H9 (cell line): ENCODE measurements at regions not wholly inside any gene's neighbourhood (a gene's known extent, or its start where the extent isn't known, plus 50 kb on each side); places are given as distances from the start of the nearest gene placed in this dataset.

Source experiments
- DNase-seq: peaks from one replicate; pipeline ENCODE4 v3.0.0-alpha.2; 2017
- H2AFZ ChIP-seq: one replicate; pipeline ENCODE4 v1.6.1; 2013; ENCODE audit warnings: mild to moderate bottlenecking, low read length, control low read depth, moderate library complexity
- H2AK5ac ChIP-seq: 2 replicates; pipeline ENCODE4 v1.6.1; 2013; ENCODE audit warnings: low read length, control low read depth, mixed read lengths; ENCODE audit not compliant: insufficient read length
- H2BK120ac ChIP-seq: one replicate; pipeline ENCODE4 v1.6.1; 2013; ENCODE audit warnings: low read depth, mild to moderate bottlenecking, low read length, control low read depth, inconsistent platforms; ENCODE audit not compliant: poor library complexity, severe bottlenecking
- H2BK12ac ChIP-seq: 2 replicates; pipeline ENCODE4 v1.6.1; 2013; ENCODE audit warnings: low read length, control low read depth, mixed read lengths, low read depth; ENCODE audit not compliant: insufficient read length
- H2BK15ac ChIP-seq: 2 replicates; pipeline ENCODE4 v1.6.1; 2013; ENCODE audit warnings: low read depth, low read length, control low read depth
- H2BK20ac ChIP-seq: one replicate; pipeline ENCODE4 v1.6.1; 2013; ENCODE audit warnings: low read depth, mild to moderate bottlenecking, low read length, control low read depth, inconsistent platforms; ENCODE audit not compliant: poor library complexity, severe bottlenecking
- H2BK5ac ChIP-seq: 2 replicates; pipeline ENCODE4 v1.6.1; 2013; ENCODE audit warnings: low read length, control low read depth, mixed read lengths; ENCODE audit not compliant: insufficient read length
- H3K14ac ChIP-seq: 2 replicates; pipeline ENCODE4 v1.6.1; 2013; ENCODE audit warnings: low read length, control low read depth; ENCODE audit not compliant: insufficient read depth
- H3K18ac ChIP-seq: 2 replicates; pipeline ENCODE4 v1.6.1; 2013; ENCODE audit warnings: low read depth, mild to moderate bottlenecking, mixed read lengths, low read length, control low read depth; ENCODE audit not compliant: insufficient read length
- H3K23ac ChIP-seq: 2 replicates; pipeline ENCODE4 v1.6.1; 2013; ENCODE audit warnings: low read length, control low read depth, mixed read lengths, low read depth; ENCODE audit not compliant: insufficient read length
- H3K23me2 ChIP-seq: 2 replicates; pipeline ENCODE4 v1.6.1; 2013; ENCODE audit warnings: low read depth, mild to moderate bottlenecking, mixed read lengths, low read length, control low read depth; ENCODE audit not compliant: insufficient read length, poor library complexity, severe bottlenecking
- H3K27ac ChIP-seq: 2 replicates; pipeline ENCODE4 v1.5.1; 2013; ENCODE audit warnings: low read length, control low read depth, mixed read lengths, low read depth; ENCODE audit not compliant: insufficient read length
- H3K27me3 ChIP-seq: 2 replicates; pipeline ENCODE4 v1.6.1; 2013; ENCODE audit warnings: low read length, control low read depth, inconsistent platforms; ENCODE audit not compliant: insufficient read depth
- H3K4ac ChIP-seq: 2 replicates; pipeline ENCODE4 v1.6.1; 2013; ENCODE audit warnings: low read depth, mild to moderate bottlenecking, control low read depth, inconsistent platforms, low read length, moderate library complexity
- H3K4me1 ChIP-seq: 2 replicates; pipeline ENCODE4 v1.6.1; 2013; ENCODE audit warnings: low read length, control low read depth, inconsistent platforms; ENCODE audit not compliant: insufficient read depth
- H3K4me2 ChIP-seq: 2 replicates; pipeline ENCODE4 v1.6.1; 2013; ENCODE audit warnings: low read length, control low read depth, mixed read lengths; ENCODE audit not compliant: insufficient read length, insufficient read depth
- H3K56ac ChIP-seq: 2 replicates; pipeline ENCODE4 v1.6.1; 2013; ENCODE audit warnings: low read depth, mild to moderate bottlenecking, mixed read lengths, low read length, control low read depth; ENCODE audit not compliant: insufficient read length
- H3K79me1 ChIP-seq: 2 replicates; pipeline ENCODE4 v1.6.1; 2013; ENCODE audit warnings: low read depth, mild to moderate bottlenecking, moderate library complexity, low read length, control low read depth, inconsistent platforms; ENCODE audit not compliant: insufficient read depth, poor library complexity, severe bottlenecking
- H3K79me2 ChIP-seq: 2 replicates; pipeline ENCODE4 v1.6.1; 2013; ENCODE audit warnings: low read length, control low read depth, inconsistent platforms; ENCODE audit not compliant: insufficient read depth
- H3K9ac ChIP-seq: 2 replicates; pipeline ENCODE4 v1.6.1; 2013; ENCODE audit warnings: low read length, control low read depth, mixed read lengths; ENCODE audit not compliant: insufficient read length; ENCODE audit errors: extremely low read depth
- H3K9me3 ChIP-seq: one replicate; pipeline ENCODE4 v1.6.1; 2013; ENCODE audit warnings: low read depth, low read length, inconsistent platforms; ENCODE audit not compliant: control insufficient read depth
- H3T11ph ChIP-seq: one replicate; pipeline ENCODE4 v1.6.1; 2013; ENCODE audit warnings: mild to moderate bottlenecking, low read length, control low read depth, inconsistent platforms
- H4K20me1 ChIP-seq: one replicate; pipeline ENCODE4 v1.6.1; 2013; ENCODE audit not compliant: control insufficient read depth, insufficient read length, insufficient read depth
- H4K5ac ChIP-seq: 2 replicates; pipeline ENCODE4 v1.6.1; 2013; ENCODE audit warnings: low read depth, mild to moderate bottlenecking, mixed read lengths, low read length, control low read depth; ENCODE audit not compliant: insufficient read length
- H4K8ac ChIP-seq: replicated peaks from 2 replicates; pipeline ENCODE4 v1.6.1; 2013; ENCODE audit warnings: low read length, control low read depth, mixed read lengths, low read depth; ENCODE audit not compliant: insufficient read length
- H4K91ac ChIP-seq: 2 replicates; pipeline ENCODE4 v1.6.1; 2013; ENCODE audit warnings: low read depth, mild to moderate bottlenecking, moderate library complexity, mixed read lengths, low read length, control low read depth; ENCODE audit not compliant: insufficient read length
- H3K27ac Mint-ChIP-seq, 3 experiments: 2 replicates in 2 of 3; 3 replicates in 1 of 3; pipeline ENCODE4 v1.8.0; 2020 to 2021; ENCODE audit warnings: mixed read lengths in 3 of 3, mild to moderate bottlenecking in 1 of 3, moderate library complexity in 1 of 3
- H3K27me3 Mint-ChIP-seq: 2 replicates; pipeline ENCODE4 v1.8.0; 2021; ENCODE audit warnings: low read depth, mild to moderate bottlenecking, moderate library complexity, mixed read lengths
- H3K36me3 Mint-ChIP-seq, 3 experiments: 2 replicates in 2 of 3; 3 replicates in 1 of 3; pipeline ENCODE4 v1.8.0; 2020 to 2021; ENCODE audit warnings: low read depth in 3 of 3, mixed read lengths in 3 of 3; ENCODE audit not compliant: insufficient read depth in 1 of 3
- H3K4me1 Mint-ChIP-seq, 2 experiments: 2 replicates each; pipeline ENCODE4 v1.8.0; 2020; ENCODE audit warnings: mixed read lengths in 2 of 2
- H3K4me3 Mint-ChIP-seq, 2 experiments: 2 replicates in 1 of 2; 3 replicates in 1 of 2; pipeline ENCODE4 v1.8.0; 2020 to 2021; ENCODE audit warnings: mild to moderate bottlenecking in 2 of 2, mixed read lengths in 2 of 2, moderate library complexity in 1 of 2
- H3K9me3 Mint-ChIP-seq, 2 experiments: 2 replicates in 1 of 2; 3 replicates in 1 of 2; pipeline ENCODE4 v1.8.0; 2020; ENCODE audit warnings: mild to moderate bottlenecking in 2 of 2, mixed read lengths in 2 of 2, moderate library complexity in 1 of 2
- WGBS: extraction: QIAGEN DNeasy Blood & Tissue Kit; methylation state at CpG from one replicate; pipeline ENCODE4 v1.1.7; 2013; ENCODE audit warnings: missing lambda C conversion rate, low lambda C conversion rate, mixed read lengths; ENCODE audit not compliant: insufficient read length; ENCODE audit errors: extremely low coverage; 5-methylcytosine and 5-hydroxymethylcytosine counted together
- TF ChIP-seq, protein P1 (sequence below): fragments of 200-600 bp; sonication (generic); conservative IDR thresholded peaks from 3 replicates; pipeline ENCODE4 v1.8.0; 2021; ENCODE audit warnings: antibody characterized with exemption, mild to moderate bottlenecking

DNA sequence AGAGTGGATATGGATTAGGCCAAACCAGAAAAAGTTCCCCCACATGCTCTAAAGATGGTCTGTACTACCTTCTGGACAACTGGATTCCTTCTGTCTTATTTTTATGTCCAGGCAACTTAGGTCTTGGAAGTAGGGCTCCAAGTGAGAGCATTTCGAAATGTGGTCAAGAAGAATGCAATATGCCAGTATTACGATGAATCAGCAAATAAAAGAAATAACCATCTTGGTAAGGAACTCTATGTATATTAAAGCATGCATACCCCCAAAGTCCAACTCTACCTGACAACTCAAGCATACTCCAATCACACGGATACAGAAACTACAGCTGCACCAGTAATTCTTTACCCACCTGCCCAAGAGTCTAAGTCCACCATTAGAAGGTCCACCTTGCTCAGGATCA lies 234.5 kb downstream of the HNRNPD start:
- no peak overlapping the region for H3K4ac ChIP-seq
- Mint-ChIP-seq H3K27ac (no peak overlapping the region), H3K4me3 (no peak overlapping the region), H3K9me3 (no peaks in the 10 kb centered on the region), H3K4me1 (peaks cover 5 to 6% of the 10 kb centered on the region in 2 experiments; a peak in 3 of 4 replicates), H3K36me3 (no peaks in the 10 kb centered on the region), H3K27me3 (peaks cover 41% of the 10 kb centered on the region)
- no peak overlapping the region for H2BK120ac ChIP-seq
- H2AFZ ChIP-seq: no peak overlapping the region
- H3K79me2 ChIP-seq: no peaks in the 10 kb centered on the region
- no peak overlapping the region for H3K56ac ChIP-seq
- no peaks in the 10 kb centered on the region for H3K23me2 ChIP-seq
- no peaks in the 10 kb centered on the region for H3K9me3 ChIP-seq
- DNase-seq: no peak
- no peak overlapping the region for H2BK15ac ChIP-seq
- H3K4me2 ChIP-seq: no peak overlapping the region
- TF ChIP-seq, protein P1, sequence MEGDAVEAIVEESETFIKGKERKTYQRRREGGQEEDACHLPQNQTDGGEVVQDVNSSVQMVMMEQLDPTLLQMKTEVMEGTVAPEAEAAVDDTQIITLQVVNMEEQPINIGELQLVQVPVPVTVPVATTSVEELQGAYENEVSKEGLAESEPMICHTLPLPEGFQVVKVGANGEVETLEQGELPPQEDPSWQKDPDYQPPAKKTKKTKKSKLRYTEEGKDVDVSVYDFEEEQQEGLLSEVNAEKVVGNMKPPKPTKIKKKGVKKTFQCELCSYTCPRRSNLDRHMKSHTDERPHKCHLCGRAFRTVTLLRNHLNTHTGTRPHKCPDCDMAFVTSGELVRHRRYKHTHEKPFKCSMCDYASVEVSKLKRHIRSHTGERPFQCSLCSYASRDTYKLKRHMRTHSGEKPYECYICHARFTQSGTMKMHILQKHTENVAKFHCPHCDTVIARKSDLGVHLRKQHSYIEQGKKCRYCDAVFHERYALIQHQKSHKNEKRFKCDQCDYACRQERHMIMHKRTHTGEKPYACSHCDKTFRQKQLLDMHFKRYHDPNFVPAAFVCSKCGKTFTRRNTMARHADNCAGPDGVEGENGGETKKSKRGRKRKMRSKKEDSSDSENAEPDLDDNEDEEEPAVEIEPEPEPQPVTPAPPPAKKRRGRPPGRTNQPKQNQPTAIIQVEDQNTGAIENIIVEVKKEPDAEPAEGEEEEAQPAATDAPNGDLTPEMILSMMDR: no peak
- no peak overlapping the region for H2BK12ac ChIP-seq
- H3K18ac ChIP-seq: no peak overlapping the region
- H3T11ph ChIP-seq: no peak overlapping the region
- no peaks in the 10 kb centered on the region for H3K4me1 ChIP-seq
- H4K91ac ChIP-seq: no peak overlapping the region
- no peaks in the 10 kb centered on the region for H3K79me1 ChIP-seq
- no peaks in the 10 kb centered on the region; the same call in 1 of the 2 replicates for H3K27me3 ChIP-seq
- no peaks in the 10 kb centered on the region for H4K20me1 ChIP-seq
- H3K14ac ChIP-seq: no peak overlapping the region
- no peak overlapping the region for H2AK5ac ChIP-seq
- H2BK20ac ChIP-seq: no peak overlapping the region
- no peak overlapping the region for H4K5ac ChIP-seq
- H2BK5ac ChIP-seq: no peak overlapping the region
- no peak overlapping the region for H3K27ac ChIP-seq
- no peak overlapping the region for H3K23ac ChIP-seq
- H3K9ac ChIP-seq: no peak overlapping the region
- no CpG with 5 or more reads among the region's 3 CpGs for WGBS
- no peak overlapping the region for H4K8ac ChIP-seq
